ENCODE measurements at regions not wholly inside any gene's neighbourhood (a gene's known extent, or its start where the extent isn't known, plus 50 kb on each side); places are given as distances from the start of the nearest gene placed in this dataset.

GRCh38 chr5:96176022-96176421 lies 214.4 kb upstream of the ELL2 start:
- TF ChIP-seq POLR2A (IDR thresholded peaks at IDR 0.05) (no peak), CTCF (IDR thresholded peaks at IDR 0.05) (no peak), EP300 (IDR thresholded peaks at IDR 0.05; ENCODE audit: low read depth) (no peak)
